PC-9 (cell line): ENCODE measurements at regions not wholly inside any gene's neighbourhood (a gene's known extent, or its start where the extent isn't known, plus 50 kb on each side); places are given as distances from the start of the nearest gene placed in this dataset.

Experiments used
- BruUV-seq: library from RNA; stranded (reverse); fragments of 400-500 nt; replicated peaks from 2 replicates; lab custom pipeline; 2021; lab: Mats Ljungman, UMichigan
- CTCF ChIA-PET: fragments of 300-600 bp; sonication (Branson Sonifier 250); formaldehyde crosslinking; loops from one replicate; lab custom pipeline; 2022; ENCODE audit warnings: antibody characterized with exemption; lab: Charles Lee
- POLR2A ChIA-PET: fragments of 300-600 bp; sonication (Branson Sonifier 250); formaldehyde crosslinking; loops from one replicate; lab custom pipeline; 2022; ENCODE audit warnings: antibody characterized with exemption; ENCODE audit not compliant: unreplicated experiment; lab: Charles Lee
- DNase-seq, 2 experiments: peaks; one replicate each; pipeline versions ENCODE4 v3.0.0 to v3.0.0-alpha.2; 2015 to 2022; ENCODE audit warnings: mixed read lengths in 1 of 2
- H2AFZ ChIP-seq: fragments of 200-600 bp; sonication (generic); 2 replicates; pipeline ENCODE4 v1.8.1; 2017; ENCODE audit warnings: antibody characterized with exemption
- H3F3A ChIP-seq: fragments of 200-600 bp; sonication (generic); 2 replicates; pipeline ENCODE4 v1.8.1; 2017; ENCODE audit warnings: antibody characterized with exemption, mild to moderate bottlenecking, low read depth; ENCODE audit not compliant: insufficient read depth
- H3K27ac ChIP-seq: fragments of 200-600 bp; sonication (generic); 2 replicates; pipeline ENCODE4 v1.6.1; 2016; ENCODE audit warnings: mixed run types
- H3K27me3 ChIP-seq: fragments of 200-600 bp; sonication (generic); 2 replicates; pipeline ENCODE4 v1.6.1; 2016; ENCODE audit warnings: low read depth, mixed run types; ENCODE audit not compliant: insufficient read depth
- H3K36me3 ChIP-seq: fragments of 200-600 bp; sonication (generic); 2 replicates; pipeline ENCODE4 v1.6.1; 2016; ENCODE audit warnings: low read depth, mixed run types
- H3K4me1 ChIP-seq: fragments of 200-600 bp; sonication (generic); replicated peaks from 2 replicates; pipeline ENCODE4 v1.6.1; 2016; ENCODE audit warnings: mixed run types; ENCODE audit not compliant: insufficient read depth
- H3K4me2 ChIP-seq: fragments of 200-600 bp; sonication (generic); 2 replicates; pipeline ENCODE4 v1.6.1; 2017; ENCODE audit warnings: mixed run types
- H3K4me3 ChIP-seq: fragments of 200-600 bp; sonication (generic); 2 replicates; pipeline ENCODE4 v1.6.1; 2016; ENCODE audit warnings: mixed run types
- H3K79me2 ChIP-seq: fragments of 200-600 bp; sonication (generic); 2 replicates; pipeline ENCODE4 v1.6.1; 2017; ENCODE audit warnings: low read depth, mixed run types
- H3K9me2 ChIP-seq: fragments of 200-600 bp; sonication (generic); 2 replicates; pipeline ENCODE4 v1.8.1; 2017; ENCODE audit warnings: mild to moderate bottlenecking; ENCODE audit not compliant: insufficient read depth
- H3K9me3 ChIP-seq: fragments of 200-600 bp; sonication (generic); 2 replicates; pipeline ENCODE4 v1.8.1; 2016; ENCODE audit warnings: low read depth; ENCODE audit not compliant: insufficient read depth
- H4K20me1 ChIP-seq: fragments of 200-600 bp; sonication (generic); 2 replicates; pipeline ENCODE4 v1.8.1; 2017; ENCODE audit not compliant: insufficient read depth
- CTCF ChIP-seq: fragments of 200-600 bp; sonication (generic); conservative IDR thresholded peaks from 2 replicates; pipeline ENCODE4 v1.6.1; 2017; ENCODE audit warnings: mixed run types, antibody characterized with exemption, mild to moderate bottlenecking, moderate library complexity
- EZH2 ChIP-seq: fragments of 200-600 bp; sonication (generic); IDR thresholded peaks from 2 replicates; pipeline ENCODE4 v1.8.0; 2017; ENCODE audit warnings: antibody characterized with exemption, low read depth
- intact Hi-C: fragments of 100-400 bp; cut with micrococcal nuclease; formaldehyde crosslinking; loops from one replicate; pipeline ENCODE4 v1.10.0; 2022; ENCODE audit not compliant: unreplicated experiment

- no peaks in the 10 kb centered on the region for H3K9me2 ChIP-seq
- no peak overlapping the region for H3K4me2 ChIP-seq
- peaks cover 23% of the 10 kb centered on the region for H3K4me1 ChIP-seq
- no peaks in the 10 kb centered on the region for H3K27me3 ChIP-seq
- no peak for DNase-seq
- H3K4me3 ChIP-seq: no peak overlapping the region
- TF ChIP-seq EZH2 (no peak), CTCF (no peak)
- POLR2A ChIA-PET: no interaction called here
- CTCF ChIA-PET: no interaction called here
- no TSS peak for BruUV-seq
- no peaks in the 10 kb centered on the region for H3F3A ChIP-seq
- H3K27ac ChIP-seq: no peak overlapping the region
- H3K9me3 ChIP-seq: no peaks in the 10 kb centered on the region
- intact Hi-C loops: loop anchor here (5.0 kb wide), 3 partner anchors 462 to 637 kb away; partner anchors contain the start of gene CPPED1
- H3K36me3 ChIP-seq: no peaks in the 10 kb centered on the region
- H3K79me2 ChIP-seq: no peaks in the 10 kb centered on the region
- no peaks in the 10 kb centered on the region for H4K20me1 ChIP-seq
- no peak overlapping the region for H2AFZ ChIP-seq
These were observed 480.2 kb upstream of the ERCC4 start for GRCh38 chr16:13439766-13440165.

GRCh38 chr16:13441675-13442074 is 478.3 kb upstream of the ERCC4 start:
- no peak overlapping the region for H2AFZ ChIP-seq
- H3K4me2 ChIP-seq: no peak overlapping the region
- no peaks in the 10 kb centered on the region for H3K9me3 ChIP-seq
- H3K9me2 ChIP-seq: no peaks in the 10 kb centered on the region
- H3K79me2 ChIP-seq: no peaks in the 10 kb centered on the region
- CTCF ChIA-PET: no interaction called here
- H3K4me1 ChIP-seq: peaks cover 4% of the 10 kb centered on the region
- POLR2A ChIA-PET: interaction anchor here (0.5 kb wide), 1 partner anchor 63 kb away, joined by 6 read pairs; no protein-coding TSS in a partner anchor
- no peaks in the 10 kb centered on the region for H4K20me1 ChIP-seq
- TF ChIP-seq CTCF (no peak), EZH2 (no peak)
- no peaks in the 10 kb centered on the region for H3K36me3 ChIP-seq
- no peak for DNase-seq
- no peaks in the 10 kb centered on the region for H3K27me3 ChIP-seq
- no peaks in the 10 kb centered on the region for H3F3A ChIP-seq
- H3K4me3 ChIP-seq: no peak overlapping the region
- no TSS peak for BruUV-seq
- intact Hi-C loops: no loop called here
- no peak overlapping the region for H3K27ac ChIP-seq

- TF ChIP-seq EZH2: no peak
- TF ChIP-seq CTCF: no peak
- DNase-seq: no peak
- ChIA-PET POLR2A (no interaction called here), CTCF (no interaction called here)
- Histone ChIP-seq H3K9me3 (no peaks in the 10 kb centered on the region), H3K9me2 (no peaks in the 10 kb centered on the region), H3K36me3 (no peaks in the 10 kb centered on the region), H3K4me1 (no peaks in the 10 kb centered on the region), H2AFZ (no peak overlapping the region), H4K20me1 (no peaks in the 10 kb centered on the region), H3K79me2 (no peaks in the 10 kb centered on the region), H3F3A (no peaks in the 10 kb centered on the region), H3K4me3 (no peak overlapping the region), H3K27ac (no peak overlapping the region), H3K4me2 (no peak overlapping the region), H3K27me3 (no peaks in the 10 kb centered on the region)
- intact Hi-C loops: no loop called here
- BruUV-seq: no TSS peak
These were observed 471.6 kb upstream of the ERCC4 start for GRCh38 chr16:13448346-13448745.
